ENCODE measurements at regions not wholly inside any gene's neighbourhood (a gene's known extent, or its start where the extent isn't known, plus 50 kb on each side); places are given as distances from the start of the nearest gene placed in this dataset.
A peak's percentile ranks its signal among the peaks of the same experiment; 100 is the strongest.

DNA sequence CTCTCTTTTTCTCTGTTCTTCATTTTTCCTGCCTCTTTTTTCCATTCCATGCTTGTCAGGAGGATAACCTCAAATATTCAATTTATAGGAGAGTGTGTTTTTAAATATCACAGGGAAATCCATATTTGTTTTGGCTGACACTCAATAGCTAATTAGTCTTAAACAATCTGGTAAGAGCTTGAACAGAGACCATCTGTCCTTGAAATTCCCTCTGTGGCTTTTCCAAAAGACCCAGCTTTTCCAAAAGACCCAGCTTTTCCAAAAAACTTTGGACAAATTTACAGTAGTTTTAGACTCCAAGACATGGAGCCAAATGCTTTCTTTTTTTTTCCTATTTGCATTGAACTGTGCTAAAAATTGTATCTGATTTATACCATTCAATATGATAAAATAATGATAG is 127.4 kb upstream of the FAM83B start:
- no peak for DNase-seq

DNA sequence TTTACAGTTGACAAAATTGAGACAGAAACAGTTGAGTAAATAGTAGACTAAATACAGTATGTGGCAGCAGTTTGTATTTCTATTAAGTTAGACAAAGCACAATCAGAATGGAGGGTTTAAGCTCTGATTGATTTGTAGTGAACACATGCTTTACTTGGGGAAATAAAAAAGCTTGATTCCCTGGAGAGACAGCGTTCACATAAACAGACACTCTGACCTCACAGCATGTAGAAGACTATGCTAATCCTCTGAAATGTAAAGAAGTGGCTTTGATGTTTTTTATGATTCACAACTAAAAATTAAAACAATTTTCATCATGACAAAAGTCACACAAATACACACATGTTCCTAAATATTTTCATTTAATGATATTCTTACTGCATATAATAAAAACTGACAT is 126.9 kb upstream of the FAM83B start:
- no peak for DNase-seq

DNA sequence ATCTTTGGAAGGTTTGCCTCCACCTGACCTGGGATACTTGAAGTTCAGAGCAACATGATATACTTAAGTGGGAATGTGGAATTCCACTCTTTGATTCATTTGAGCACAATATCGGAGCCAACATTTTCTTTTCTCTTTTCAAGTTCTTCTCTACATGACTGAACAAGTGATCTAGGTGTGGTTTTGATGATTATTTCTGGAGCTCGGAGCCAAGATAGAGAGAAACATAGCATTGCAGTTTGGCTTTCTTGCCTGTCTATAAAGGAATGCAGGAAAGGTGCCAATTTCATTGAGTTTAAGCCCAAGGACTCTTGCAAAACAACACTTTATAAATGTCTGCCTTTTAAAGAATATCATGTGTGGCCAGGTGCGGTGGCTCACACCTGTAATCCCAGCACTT is 124.2 kb upstream of the FAM83B start:
- peak; percentile 57 for DNase-seq

DNA sequence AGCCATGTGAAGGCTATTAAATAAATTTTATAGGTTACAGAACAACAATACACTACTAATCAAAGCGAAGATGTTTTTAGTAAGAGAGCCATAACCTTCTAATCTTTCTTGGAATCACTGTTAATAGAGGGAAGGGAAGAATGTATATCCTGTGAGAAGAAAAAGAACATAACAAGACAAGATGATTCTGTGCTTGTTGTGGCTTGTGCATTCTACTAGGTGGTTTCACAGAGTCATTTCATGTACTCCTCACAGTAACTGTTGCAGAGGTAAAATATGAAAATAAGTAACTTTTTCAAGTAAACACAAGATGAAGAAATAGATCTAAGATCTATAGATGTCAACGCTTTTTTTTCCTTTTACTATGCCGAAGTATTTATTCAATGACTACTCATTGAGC is 116.9 kb upstream of the FAM83B start:
- no peak for DNase-seq

DNA sequence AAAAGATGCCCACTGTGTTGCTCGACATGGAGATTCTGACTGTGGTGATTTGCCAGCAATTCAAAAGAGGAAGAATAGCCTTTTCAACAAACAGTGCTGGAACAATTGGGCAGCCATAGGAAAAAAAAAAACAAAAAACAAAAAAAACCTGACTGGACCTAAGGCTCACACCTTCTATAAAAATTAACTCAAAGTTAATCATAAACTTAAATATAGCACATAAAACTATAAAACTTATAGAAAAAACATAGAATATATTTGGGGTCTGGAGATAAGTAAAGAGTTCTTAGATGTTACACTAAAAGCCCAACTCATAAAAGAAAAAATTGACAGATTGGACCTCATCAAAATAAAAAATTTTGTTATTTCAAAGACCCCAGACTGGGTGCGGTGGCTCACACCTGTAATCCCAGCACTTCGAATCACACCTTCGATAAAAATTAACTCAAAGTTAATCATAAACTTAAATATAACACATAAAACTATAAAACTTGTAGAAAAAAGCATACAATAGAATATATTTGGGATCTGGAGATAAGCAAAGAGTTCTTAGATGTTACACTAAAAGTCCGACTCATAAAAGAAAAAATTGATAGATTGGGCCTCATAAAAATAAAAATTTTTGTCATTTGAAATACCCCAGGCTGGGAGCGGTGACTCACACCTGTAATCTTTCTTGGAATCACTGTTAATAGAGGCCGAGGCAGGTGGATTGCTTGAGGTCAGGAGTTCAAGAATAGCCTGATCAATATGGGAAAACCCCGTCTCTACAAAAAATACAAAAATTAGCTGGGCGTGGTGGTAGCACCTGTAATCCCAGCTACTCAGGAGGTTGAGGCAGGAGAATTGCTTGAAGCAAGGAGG is 115.6 kb upstream of the FAM83B start:
- DNase-seq = no peak

DNA sequence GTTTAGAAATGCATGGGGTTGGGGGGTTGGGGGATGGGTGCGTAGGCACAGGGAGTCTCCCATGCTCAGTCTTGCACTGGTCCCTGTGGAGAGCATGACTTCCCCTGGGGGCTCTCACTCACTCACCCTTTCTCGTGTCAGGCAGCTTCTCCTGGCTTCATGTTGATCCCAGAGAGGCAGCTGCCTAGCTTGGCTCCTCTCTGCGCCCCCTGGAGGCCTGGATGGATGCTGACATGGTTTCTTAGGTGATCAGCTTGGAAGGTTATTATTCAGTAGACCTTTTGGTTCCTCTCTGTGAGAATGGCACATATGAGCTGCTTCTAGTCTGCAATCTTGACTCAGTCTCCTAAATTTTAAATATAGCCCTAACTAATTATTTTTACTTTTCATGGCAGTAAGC is 109.3 kb upstream of the FAM83B start:
- DNase-seq = no peak

DNA sequence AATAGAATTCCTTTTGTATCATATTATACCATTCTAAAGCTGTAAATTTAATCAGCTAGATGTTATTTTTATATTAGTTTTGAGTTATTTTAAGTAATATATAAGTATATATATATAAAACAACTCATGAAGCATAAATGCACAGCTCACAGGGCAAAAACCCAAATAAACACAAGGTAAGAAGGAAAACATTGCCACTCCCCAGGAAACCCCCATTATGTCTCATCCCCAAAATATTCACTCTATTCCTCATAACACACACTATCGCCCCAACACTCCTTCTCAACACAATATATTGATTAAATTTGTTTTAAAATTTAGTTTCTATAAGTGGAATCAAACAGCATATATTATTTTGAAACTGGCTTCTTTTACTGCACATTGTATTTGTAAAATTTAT is 98.6 kb upstream of the FAM83B start:
- no peak for DNase-seq

DNA sequence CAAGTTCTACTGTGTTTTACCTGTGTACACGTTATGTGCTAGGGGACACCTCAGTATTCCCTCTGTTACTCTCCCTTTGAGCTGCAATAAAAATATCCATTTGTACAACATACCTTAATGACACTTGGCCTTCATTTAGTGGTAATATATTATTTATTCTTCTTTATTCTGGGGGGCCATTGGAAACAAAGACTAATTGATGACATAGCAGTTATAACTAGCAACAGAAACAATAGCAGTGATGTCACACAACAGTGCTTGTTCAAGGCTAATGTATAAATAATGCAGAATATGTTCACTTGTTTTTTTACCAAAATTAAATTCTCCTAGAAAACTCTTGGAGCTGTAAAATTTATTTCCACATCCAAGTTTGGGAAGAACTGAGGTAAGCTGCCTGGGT is 92.2 kb upstream of the FAM83B start:
- no peak for DNase-seq

DNA sequence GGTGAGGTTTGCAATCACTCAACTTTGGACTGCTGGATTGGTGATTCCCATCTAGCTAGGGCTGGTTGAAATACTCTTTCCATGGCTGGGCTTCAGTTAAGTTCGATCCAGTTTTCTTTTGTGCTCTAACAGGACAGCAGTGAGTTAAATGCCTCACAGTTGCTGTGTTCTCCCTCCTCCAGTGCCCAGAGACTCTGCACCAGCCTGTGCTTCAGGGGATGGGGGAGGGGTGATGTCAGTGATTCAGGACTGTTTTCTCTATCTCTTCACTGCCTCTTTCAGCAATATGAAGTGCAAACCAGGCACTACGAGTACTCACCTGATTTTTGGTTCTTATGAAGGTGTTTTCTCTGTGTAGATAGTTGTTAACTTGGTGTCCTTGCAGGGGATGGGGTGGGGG is 88.2 kb upstream of the FAM83B start:
- DNase-seq = no peak

DNA sequence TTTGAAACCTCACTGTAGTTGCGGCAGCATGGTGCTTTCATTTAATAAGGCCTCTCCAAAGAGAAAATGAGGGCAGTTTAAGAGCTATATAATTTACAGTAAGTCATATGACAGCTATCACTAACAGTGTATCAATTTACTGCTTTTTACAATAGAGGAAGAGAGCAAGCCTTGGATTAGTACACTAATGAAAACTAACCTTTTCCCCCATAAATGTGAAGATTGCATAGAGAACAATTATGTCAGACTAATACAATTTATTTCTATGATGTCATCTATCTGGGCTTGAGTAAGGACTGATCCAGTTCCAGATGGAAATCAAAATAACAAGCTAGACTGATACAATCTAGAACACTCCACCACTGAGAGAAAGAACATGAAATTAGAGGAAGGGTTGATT is 78.1 kb upstream of the FAM83B start:
- DNase-seq = no peak

DNA sequence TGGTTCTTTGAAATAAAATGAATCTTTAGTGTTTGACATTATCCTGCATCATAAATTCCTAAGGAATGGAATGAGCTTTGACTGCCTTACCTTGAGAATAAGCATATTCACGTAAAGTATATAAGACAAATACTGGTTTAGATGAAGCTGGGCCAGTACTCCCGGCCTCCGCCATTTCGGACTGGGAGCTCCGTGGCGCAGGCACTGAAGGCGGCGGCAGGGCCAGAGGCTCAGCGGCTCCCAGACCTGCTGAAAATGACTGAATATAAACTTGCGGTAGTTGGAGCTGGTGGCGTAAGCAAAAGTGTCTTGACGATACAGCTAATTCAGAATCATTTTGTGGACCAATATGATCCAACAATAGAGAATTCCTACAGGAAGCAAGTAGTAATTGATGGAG is 76.2 kb upstream of the FAM83B start:
- DNase-seq = no peak

DNA sequence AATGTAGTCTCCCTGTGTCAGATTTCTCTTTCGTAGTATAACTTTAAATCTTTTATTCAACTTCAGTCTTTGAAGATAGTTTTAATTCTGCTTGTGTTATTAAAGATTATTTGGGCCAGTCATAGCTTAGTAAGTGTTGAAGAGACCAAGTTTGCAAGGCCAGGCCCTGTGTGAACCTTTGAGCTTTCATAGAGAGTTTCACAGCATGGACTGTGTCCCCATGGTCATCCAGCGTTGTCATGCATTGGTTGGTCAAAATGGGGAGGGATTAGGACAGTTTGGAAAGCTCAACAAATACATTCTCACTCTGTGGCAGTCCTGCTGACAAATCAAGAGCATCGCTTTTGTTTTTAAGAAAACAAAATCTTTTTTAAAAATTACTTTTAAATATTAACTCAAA is 74.6 kb upstream of the FAM83B start:
- DNase-seq = no peak

DNA sequence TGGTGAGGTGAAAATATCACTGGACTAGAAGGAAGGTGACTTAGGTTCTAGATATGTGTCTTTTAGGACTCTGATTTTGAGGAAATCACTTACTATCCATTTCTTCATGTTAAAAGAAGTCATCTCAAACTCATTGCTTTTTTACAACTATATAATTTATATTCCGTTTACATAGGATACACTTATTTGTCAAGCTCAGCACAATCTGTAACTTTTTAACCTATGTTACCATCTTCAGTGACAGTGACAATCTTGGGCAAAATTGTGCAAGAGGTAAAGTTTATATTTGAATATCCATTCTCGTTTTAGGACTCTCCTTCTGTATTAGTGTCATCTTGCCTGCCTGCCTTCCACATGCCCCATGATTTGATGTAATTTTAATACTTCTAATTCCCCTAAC is 74.0 kb upstream of the FAM83B start:
- no peak for DNase-seq

DNA sequence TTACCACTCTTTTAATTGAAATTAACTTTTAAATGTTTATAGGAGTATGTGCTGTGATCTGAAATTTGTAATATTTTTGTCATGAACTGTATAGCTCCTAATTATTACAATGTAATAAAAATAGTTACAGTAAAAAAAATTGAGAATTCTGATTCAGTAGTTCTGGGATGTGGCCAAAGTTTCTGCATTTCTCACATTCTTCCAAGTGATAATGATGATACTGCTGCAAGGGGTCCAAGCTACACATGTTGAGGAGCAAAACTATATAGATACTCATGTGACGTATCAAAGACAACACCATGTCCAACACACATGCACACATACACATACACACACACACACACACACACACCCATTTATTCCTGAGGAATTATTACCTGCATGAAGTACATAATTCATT is 71.0 kb upstream of the FAM83B start:
- peak; percentile 67 for DNase-seq

DNA sequence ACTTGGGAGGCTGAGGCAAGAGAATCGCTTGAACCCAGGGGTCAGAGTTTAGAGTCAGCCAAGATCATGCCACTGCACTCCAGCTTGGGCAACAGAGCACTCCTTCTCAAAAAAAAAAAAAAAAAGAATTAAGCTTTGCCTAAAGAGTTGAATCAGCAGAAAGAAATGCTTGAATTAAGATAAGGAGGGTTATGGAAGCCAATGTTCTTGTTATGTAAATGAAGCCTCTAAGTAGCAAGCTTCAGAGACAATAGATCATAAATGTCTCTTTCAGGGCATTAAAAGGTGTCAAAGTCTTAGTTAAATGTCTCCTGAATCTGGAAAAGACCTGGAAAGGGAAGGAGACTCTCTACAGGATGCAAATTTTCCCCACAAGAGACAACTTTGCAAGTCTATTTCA is 69.7 kb upstream of the FAM83B start:
- no peak for DNase-seq

DNA sequence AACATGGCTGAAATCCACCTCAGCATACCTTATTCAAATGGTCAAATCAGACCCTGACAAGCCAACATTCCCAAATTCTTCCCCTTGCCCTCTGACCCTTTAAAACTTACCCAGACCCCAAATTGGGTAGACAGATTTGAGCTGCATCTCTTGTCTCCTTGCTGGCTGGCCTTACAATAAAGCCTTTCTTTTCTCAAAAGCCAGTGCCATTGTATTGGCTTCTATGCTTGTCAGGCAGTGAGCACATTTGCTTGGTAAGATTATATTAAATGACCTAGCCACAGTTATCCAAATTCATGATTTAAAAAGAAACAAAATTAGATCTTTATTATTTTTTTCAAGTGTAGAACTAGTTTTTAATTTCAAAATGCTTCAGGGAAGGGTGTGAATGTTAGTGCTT is 67.8 kb upstream of the FAM83B start:
- no peak for DNase-seq

DNA sequence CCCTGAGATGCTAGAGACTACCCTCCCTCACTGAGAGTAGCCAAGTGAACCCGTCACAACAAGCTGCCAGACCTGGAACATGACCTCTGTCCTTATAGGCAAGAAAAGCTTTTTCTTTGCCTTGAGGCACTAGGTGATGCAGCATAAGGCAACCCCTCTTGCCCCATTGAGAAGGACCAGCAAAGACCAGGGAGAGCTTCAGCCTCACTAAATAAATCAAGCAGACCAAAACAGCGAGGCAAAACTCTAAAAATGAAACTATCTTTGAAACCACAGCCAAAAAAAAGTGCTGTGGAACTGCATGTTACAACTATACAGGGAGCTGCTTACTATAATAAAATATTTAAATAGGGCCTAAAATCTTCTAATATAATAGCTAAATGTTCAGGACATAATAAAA is 62.6 kb upstream of the FAM83B start:
- no peak for DNase-seq

DNA sequence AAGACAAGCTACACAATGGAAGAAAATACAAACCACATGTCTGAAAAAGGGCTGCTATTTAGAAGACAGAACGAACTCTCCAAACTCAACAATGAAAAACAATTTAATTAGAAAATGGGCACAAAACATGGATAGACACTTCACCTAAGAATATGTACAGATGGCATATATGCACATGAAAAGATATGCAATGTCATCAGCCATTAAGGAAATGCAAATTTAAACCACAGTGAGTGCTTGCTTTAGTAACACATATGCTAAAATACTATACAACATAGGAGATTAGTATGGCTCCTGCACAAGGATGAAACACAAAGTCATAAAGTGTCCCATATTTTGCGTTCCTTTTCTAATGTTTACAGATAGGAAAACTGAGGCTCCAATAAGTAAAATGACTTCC is 60.4 kb upstream of the FAM83B start:
- no peak for DNase-seq

DNA sequence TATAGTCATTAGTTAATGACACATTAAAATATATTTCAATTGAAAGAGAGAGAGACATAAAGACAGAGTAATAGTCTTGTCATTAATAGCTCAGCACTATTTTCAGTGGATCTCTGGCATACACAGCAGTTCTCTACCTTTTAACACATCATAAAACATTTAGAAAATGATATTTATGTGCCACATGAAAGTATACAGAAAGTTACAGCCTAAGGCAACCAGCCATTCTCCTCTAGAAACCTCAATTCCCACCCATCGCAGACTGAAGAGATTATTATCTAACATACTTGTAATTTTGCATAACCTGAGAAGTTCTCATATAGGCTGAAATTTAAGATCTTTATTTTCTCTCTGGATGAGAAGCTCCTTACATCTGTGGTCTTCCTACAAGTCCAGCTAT is 58.7 kb upstream of the FAM83B start:
- DNase-seq = no peak
